HG02759 (cell line): ENCODE measurements at regions not wholly inside any gene's neighbourhood (a gene's known extent, or its start where the extent isn't known, plus 50 kb on each side); places are given as distances from the start of the nearest gene placed in this dataset.

Source experiments
- ATAC-seq: cut with Tn5 transposase; IDR thresholded peaks from one replicate; pipeline ENCODE4 v1.9.1; 2021; ENCODE audit warnings: mild to moderate bottlenecking, moderate library complexity; ENCODE audit not compliant: unreplicated experiment

DNA sequence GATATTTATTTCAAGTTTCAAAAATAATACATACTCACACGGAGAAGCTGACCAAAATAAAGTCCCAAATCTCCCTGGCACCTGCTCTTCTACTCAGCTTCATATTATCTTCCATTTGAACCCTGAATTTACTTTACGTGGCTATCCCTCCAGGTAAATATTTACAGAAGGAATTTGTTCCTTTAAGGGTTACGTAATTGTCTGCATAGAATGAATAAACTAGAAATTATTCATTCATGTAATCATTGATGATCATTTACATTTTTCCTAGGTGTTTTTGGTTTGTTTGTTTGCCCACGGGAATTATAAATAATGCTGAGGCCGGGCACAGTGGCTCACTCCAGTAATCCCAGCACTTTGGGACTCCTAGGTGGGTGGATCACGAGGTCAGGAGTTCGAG lies 251.2 kb downstream of the PLK2 start:
- no peak for ATAC-seq

DNA sequence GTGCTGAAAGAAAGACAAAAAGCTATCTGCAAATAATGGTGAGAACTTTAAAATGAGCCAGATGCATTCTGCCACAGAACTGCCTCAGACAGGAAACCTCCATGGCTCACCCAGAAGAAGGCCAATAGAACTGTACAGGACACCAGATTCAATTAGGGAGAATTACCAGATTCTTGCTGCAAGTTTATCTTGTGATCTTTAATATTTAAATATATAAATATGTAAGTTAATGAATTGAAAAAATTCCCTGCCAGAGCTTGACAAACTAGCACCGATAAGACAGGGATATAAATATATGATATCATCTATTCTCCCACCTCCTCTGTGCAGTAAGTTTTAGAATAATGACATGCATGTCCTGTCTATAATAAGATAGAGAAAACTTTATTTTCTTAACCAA lies 252.8 kb downstream of the PLK2 start:
- ATAC-seq, result no peak

DNA sequence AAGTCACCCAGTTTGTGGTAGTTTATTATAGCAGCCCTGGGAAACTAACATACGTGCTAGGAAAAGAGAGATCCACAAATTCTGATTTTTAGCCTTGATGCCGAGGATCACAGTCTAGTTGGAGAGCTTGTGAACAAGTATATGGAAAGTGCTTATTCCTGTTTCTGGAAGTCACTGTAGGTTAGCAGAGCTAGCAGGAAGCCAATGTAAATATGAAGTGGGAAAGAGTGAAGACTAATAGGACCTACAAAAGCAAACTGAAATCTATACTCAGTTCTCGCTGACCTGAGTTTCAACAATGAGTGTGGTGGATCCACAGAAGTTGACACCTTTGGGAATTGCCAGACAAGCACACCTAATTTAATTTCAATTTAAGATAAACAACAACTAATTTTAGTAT lies 254.9 kb downstream of the PLK2 start:
- ATAC-seq, result no peak

DNA sequence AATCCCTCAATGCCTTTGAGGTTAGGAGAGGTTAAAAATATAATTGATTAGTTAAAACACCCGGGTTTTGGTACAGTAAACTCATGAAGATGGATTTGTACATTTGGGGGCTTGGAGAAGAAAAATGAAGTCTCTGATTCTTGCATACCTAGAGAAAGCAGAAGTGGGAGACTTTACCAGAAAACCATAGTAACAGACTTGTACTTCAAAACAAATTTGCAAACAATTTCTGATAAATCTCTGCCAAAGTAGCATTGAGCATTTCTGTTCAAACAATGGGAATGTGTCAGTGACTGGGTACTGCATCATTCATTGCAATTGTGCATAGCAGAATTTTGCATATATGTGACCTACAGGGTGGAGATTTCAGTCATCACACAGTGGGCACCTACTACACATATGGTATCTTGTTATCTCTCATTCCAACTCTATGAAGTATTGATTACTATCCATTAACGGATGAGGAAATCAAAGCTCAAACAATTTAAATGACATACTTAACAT lies 256.9 kb downstream of the PLK2 start:
- ATAC-seq, result no peak

DNA sequence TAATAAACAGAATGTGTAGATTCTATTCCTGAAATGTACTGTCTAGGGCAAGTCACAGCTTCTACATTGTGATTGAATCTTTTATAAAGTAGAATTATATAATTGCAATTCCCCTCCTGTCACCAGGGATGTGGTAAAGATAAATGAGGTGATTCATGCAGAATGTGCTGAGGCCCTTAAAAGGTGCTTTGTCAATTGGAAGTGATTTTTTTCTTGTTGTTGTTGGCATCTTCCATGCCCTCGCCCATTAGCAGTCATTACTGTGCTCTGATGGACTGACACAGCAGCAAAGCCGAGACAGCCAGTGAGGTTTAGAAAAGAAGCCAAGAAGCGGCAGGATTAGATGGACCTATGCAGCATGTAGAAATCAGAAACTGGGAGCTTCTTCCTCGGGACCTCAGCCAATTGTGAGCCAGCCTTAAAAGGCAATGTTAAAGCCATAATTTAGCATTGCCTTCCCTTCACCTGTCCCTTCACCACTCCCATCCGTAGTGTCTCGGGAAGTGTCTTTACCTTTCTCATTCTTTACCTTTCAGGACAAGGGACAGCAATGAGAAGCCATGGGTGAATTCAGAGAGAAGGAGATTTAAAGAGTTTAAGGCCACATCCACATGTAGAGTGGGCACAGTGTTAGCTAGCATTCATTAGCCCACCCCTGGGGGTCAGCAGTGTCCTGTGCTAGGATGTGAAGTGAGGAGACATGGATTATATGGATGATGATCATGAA lies 257.8 kb downstream of the PLK2 start:
- no peak for ATAC-seq

DNA sequence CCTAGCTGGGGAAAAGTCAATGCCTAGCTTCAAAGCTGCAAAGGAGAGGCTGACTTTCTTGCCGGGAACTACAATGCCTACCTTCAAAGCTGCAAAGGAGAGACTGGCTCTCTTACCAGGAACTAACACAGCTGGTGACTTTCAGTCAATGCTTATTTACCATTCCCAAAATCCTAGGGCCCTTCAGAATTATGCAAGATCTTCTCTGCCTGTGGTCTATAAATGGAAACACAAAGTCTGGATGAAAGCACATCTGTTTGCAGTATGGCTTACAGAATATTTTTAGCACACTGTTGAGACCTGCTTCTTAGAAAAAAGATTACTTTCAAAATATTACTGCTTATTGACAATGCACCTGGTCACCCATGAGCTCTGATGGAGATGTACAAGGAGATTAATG lies 259.4 kb downstream of the PLK2 start:
- ATAC-seq, result no peak

DNA sequence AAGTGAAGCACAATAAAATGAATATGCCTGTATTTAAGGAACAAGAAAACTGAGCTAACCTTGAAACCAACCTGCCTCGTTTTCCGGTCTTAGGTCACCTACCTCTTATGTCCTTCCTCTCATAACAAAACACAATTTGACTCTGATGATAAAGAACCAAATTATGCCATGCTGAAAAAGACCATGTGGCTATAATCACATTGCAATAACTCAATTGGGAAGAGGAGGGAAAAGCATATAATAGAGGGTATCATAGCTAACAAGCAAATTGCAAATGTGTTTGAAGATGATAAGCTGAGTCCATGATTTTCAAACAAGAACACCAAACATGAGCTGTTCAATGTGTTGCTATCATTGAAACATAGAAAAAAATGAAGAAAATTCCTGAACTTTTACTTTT lies 260.8 kb downstream of the PLK2 start:
- no peak for ATAC-seq

DNA sequence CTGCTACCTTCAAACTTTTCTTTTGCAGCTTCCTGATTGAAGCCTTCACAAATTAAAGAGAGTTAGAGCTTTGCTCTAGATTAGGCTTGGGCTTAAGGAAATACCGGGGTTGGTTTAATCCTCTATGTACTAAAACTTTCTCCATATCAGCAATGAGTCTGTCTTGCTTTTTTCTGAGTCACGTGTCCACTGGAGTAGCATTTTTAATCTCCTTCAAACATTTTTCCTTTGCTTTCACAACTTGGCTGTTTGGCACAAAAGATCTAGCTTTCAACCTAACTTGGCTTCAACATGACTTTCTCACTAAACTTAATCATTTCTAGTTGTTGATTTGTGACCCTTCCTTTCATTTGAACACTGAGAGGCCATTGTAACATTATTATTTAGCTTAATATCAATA lies 261.6 kb downstream of the PLK2 start:
- no peak for ATAC-seq

DNA sequence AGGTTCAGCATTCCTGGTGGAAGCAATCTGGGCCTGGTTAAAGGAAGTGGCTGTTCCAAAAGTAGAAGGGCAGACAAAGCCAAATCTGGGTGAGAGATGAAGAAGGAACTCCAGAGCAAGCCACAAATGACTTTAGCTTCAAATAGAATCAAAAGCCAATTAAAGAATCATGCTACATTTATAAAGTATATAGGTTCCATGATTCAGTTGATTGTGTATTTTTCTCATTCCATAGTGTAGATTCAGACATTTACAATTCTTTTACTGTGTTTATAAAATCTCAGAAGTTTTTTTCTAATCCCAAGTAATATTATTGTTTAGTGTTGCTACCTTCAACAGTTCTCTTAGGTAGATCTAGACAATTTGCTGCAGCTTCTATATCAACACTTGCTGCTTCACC lies 262.0 kb downstream of the PLK2 start:
- no peak for ATAC-seq

DNA sequence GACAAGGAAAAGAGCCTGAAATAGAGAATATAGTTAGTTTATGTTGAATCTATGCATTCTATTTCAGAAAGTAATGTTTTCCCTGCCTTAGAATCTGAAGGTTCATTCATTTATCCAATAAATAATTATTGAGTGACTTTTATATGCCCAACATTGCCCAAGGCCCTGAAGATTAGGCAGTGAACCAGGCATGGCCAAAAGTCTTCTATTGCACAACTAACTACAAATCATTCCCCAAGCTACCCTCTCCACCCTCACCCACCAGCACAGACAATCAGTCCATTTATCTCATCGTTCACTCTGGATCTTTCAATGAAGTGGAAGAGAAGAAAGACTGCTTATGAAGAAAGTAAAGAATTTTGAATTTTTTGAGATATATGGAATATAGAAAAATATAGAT lies 268.4 kb downstream of the PLK2 start:
- ATAC-seq, result no peak

DNA sequence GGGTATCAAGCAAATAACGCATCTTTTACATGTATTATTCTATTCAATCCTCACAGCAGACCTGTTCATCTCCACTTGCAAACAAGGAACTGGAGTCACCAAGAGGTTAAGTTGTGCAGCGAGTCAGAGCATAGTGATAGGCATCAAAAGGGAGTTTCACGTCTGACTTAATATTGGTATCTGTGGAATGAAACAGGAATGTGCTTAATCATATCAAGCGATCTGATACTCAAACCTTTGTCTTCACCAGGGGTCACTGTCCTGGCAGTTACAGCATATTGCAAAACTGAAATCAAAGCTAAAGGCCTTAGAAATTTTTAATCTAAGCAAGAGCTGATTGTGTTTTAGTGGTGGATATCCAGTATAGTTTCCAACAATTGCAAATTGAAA lies 271.6 kb downstream of the PLK2 start:
- ATAC-seq, result no peak

DNA sequence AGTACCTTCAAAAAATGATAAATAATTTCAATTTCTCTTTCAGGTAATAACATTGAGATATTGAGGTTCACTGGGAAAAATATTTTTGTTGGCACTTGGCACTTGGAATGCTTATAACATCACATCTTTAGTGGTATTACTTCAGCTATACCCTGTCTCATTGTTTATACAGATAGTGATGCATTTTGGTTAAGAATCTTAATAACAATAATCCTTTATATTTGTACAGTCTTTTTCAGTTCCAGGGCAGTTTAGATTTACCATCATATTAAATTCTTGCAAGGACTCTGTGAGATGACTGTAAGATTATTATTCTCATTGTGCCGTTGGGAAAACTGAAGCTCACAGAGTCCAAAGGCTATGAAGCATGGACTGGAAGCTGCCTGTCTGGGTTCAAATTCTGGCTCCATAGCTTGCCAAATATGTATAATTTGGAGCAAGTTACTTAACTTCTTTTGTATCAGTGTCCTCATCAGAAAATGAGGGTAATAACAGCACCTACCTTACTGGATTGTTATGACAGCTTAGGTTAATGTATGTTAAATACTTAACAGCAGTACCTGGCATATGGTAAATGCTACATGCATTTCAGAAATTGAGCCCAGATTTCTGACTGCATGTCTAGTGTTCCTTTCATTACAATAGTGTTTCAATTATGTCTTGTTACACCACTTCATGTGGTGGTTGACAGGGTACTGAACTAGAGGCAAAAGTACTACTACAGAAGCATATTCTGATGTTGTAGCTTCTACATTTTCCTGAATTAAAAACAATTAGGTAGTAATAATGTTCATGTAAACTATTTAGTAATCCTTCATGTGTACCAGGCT lies 272.2 kb downstream of the PLK2 start:
- ATAC-seq, result no peak

DNA sequence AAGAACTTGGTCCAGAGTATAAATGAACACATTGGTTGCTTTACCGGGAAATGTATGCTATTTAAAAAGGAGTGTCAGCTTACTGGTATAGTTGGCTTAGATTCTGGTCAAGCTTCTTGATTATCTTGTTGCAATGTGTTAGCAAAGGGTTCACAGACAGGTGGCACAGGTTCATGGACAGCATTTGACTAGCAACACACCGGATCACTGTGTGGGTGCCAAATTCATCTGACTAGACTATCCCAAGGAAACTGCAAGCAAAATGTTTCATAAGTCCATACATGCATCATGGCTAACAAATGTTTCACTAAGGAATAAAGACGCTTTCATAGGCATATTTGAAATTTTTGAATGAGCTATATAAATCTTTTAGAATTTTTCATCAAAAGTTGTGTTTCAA lies 274.1 kb downstream of the PLK2 start:
- ATAC-seq, result no peak

DNA sequence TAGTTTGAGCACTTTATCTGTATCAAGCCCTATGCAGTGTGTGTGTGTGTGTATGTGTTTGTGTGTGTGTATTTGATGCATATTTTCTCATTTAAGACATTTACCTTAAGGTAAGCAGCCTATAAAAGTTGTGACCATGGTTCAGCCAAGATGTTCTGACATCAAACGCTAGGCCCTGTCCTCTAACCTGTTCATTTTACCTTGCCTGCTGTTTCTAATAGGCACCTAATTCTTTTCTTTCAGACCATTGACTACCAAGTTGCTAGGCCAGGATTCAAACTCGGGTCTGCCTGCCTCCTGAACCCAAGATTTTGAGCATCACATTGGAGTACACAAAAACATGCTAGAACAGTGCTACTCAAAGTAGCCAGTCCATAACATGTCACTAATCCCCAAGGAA lies 274.5 kb downstream of the PLK2 start:
- no peak for ATAC-seq

DNA sequence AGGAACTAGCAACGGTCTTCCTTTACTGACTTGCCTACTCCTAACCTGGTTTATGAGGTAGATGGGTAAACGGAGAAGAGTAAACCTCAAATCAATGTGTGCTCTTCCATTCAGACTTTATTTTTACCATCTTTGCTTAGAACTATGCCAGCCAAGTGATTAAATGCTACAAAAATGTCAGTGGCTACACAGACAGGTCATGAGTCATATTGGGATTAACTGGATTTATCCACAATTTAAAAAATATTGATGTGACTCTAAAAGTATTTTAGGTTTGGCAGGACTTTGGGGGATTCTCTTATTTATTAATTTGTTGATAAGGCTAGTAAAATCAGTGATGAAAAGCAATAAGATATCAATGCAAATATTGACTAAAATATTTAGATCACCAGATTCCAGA lies 275.0 kb downstream of the PLK2 start:
- ATAC-seq, result no peak

DNA sequence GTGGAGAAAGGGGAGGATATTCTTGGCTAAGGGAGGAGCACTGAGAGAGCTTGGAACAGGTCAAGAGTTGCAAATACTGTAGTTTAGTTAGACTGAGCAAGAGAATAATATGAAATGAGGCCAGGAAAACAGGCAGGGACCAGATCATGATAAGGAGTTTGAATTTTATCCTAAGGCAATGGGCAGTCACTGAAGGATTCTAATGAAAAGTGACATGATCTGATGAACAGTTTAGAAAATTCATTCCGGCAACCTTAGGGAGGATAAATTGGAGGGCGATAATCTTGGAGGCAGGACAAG lies 276.1 kb downstream of the PLK2 start:
- no peak for ATAC-seq

DNA sequence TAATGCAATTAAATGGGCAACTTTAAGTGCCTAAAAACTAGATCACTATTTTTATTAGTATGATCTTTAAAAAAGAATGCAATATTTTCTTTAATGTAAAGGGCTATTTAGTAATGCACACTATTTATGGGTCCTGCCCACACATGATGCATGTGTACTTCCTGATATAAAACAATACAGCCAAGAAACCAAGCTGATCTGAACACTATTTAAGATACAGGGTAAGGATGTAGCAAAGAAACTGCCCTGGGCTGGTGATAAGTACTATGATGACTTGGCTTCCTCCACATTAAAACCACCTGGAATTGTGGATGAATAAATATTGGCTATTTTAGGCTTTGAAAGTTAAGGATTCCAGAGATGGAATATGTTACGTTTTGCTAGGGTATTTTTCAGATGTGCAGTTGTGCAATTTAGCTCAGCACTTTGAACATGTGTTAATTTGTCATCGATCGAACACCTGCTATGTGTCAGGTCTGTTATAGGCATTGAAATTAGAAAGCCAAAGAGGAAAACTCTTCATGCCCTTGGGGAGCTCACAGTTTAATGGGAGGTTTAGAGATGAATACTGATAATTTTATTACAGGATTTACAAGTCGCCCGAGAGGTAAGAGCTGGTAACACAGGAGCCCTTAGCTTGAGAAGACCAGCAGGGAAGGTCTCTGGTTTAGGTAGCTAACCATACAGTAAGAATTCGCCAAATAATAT lies 276.7 kb downstream of the PLK2 start:
- ATAC-seq, result no peak

DNA sequence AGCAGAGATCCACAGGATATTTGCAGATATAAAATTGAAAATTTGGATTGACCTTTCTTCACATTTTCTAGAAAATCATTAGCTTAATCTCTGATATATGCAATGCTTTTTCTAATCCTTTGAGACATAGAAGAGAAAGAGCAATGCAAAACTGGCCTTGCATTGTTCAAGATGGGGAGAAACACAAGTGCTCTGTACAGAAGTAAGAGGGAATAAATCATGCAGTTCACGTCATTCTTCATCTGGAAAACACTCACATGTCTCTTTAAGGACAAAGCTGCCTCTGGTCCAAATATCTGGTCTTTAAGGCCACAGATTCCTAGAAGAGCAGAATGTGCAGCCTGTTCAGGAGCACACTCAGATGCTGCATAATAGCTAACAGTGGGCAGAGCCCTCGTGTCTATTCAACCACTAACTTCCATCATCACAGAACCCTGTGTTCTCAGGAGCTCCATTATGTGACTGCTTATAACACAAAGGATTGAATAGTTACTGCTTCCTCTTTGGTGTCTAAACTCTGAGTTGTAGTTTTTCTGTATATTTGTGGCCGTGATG lies 277.5 kb downstream of the PLK2 start:
- ATAC-seq, result no peak

DNA sequence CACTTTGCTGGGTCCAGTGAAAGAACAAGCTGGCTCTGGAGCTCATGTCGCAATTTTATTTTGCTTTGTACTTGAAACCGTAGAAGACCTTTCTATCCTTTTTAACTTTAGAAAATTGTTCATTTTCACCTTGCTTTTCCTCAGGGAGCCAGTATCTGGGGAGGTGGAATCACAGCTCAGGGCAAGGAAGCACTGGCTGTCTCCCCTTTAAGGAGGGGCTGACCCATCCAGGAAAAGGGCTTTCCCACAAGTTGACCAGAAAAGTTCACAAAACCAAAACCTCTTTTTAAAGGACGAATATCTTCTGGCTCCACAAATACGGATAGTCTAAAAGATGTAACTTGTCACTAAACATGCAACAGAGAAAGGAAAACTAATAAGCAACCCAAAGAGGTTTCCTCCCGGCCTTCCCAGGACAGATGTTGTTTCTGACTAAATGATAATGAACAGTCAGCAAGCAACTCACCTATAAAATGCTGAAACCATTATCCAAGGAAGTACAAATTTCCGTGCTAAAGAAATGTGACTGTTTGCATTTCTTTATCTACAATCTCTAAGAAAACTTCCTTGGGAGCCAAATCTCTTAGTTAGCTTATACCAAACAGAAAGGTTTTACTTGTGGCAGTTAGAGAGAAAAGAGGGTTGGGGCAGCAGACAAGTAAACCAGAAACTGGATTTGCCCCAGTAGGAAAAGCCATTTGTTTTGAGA lies 278.2 kb downstream of the PLK2 start:
- no peak for ATAC-seq

DNA sequence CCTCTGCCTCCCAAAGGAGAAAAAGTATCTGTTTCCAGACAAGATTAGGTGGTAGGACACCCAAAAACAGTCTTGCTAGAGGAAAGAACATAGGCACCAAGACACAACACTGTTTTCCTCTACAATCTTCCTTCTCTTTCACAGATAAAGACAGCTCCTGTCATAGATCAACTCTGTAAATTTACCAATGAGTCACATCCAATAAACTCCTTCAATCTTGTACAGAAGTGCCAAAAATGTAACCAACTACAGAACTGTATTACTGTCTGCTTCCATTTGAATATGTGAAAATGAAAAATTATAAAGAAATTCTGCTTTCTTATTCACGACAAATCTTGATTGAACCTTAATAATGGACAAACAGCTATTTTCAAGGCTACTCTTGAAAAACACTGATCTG lies 286.9 kb downstream of the PLK2 start:
- ATAC-seq, result no peak

DNA sequence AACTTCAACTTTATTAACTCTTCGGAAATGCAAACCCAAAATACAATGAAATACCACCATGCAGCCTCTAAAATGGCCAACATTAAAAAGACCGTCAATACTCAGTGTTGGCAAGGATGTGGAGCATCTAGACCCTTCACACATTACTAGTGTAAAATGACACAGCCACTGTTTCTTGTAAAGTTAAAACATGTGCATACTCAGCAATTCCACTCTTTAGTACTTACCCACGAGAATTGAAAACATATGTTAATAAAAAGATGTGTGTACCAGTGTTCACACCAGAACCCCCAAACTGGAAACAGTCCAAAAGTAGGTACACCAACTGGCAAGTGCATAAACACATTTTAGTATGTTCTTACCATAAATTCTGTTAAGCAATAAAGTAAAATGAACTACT lies 294.7 kb downstream of the PLK2 start:
- ATAC-seq, result no peak
